RWPE2 (cell line): ENCODE measurements at regions not wholly inside any gene's neighbourhood (a gene's known extent, or its start where the extent isn't known, plus 50 kb on each side); places are given as distances from the start of the nearest gene placed in this dataset.
A peak's percentile ranks its signal among the peaks of the same experiment; 100 is the strongest.

ENCODE experiments used
- ATAC-seq: fragments of 200-7000 bp; cut with Tn5 transposase; 3 replicates; pipeline ENCODE4 v1.9.1; 2021; ENCODE audit warnings: low read depth
- DNase-seq: peaks from one replicate; pipeline ENCODE4 v3.0.0-alpha.2; 2020; ENCODE audit warnings: low spot score
- H3K27ac ChIP-seq: fragments of 450-650 bp; 2 replicates; pipeline ENCODE4 v1.5.1; 2017; ENCODE audit warnings: mild to moderate bottlenecking; ENCODE audit not compliant: poor library complexity, severe bottlenecking
- H3K27me3 ChIP-seq: fragments of 250-450 bp; sonication (Bioruptor Pico); 2 replicates; pipeline ENCODE4 v1.5.1; 2021; ENCODE audit warnings: mild to moderate bottlenecking, moderate library complexity; ENCODE audit not compliant: insufficient read depth, poor library complexity, severe bottlenecking
- H3K36me3 ChIP-seq: fragments of 250-450 bp; sonication (Bioruptor Pico); 2 replicates; pipeline ENCODE4 v1.5.1; 2020; ENCODE audit warnings: low read depth, mild to moderate bottlenecking, moderate library complexity
- H3K4me1 ChIP-seq: fragments of 250-450 bp; sonication (Bioruptor Pico); 2 replicates; pipeline ENCODE4 v1.5.1; 2021; ENCODE audit warnings: mild to moderate bottlenecking, moderate library complexity; ENCODE audit not compliant: insufficient read depth, poor library complexity, severe bottlenecking
- H3K4me3 ChIP-seq: fragments of 250-450 bp; sonication (Bioruptor Pico); 2 replicates; pipeline ENCODE4 v1.5.1; 2021; ENCODE audit warnings: mild to moderate bottlenecking, moderate library complexity; ENCODE audit not compliant: severe bottlenecking
- H3K9me3 ChIP-seq: fragments of 250-450 bp; sonication (Bioruptor Pico); 2 replicates; pipeline ENCODE4 v1.5.1; 2021; ENCODE audit warnings: mild to moderate bottlenecking, moderate library complexity; ENCODE audit not compliant: severe bottlenecking
- CTCF ChIP-seq: fragments of 450-650 bp; IDR thresholded peaks from one replicate; pipeline ENCODE4 v1.5.1; 2017; ENCODE audit warnings: mild to moderate bottlenecking, moderate library complexity; ENCODE audit not compliant: poor library complexity, severe bottlenecking

DNA sequence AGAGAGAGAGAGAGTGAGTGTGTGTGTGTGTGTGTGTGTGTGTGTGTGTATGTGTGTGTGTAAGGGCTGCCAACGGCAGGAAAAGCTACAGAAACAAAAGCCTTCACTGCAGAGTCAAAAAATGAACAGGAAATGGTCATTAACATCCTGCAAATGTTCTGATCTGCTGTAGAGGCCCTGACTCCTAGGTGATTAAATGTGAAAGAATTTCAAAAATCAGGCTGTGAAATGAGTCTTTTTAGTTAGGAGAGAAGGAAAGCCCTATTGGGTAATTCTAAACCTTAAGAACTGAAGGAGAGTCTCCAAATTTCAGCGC is 166.5 kb upstream of the MYLIP start:
- H3K36me3 ChIP-seq, result no peaks in the 10 kb centered on the region
- no peaks in the 10 kb centered on the region for H3K9me3 ChIP-seq
- ATAC-seq (peak; percentile 90), DNase-seq (no peak)
- no peak for TF ChIP-seq CTCF
- H3K4me3 ChIP-seq, result no peak overlapping the region
- H3K27ac ChIP-seq, result peak overlapping the region; percentile 70
- peaks cover 12% of the 10 kb centered on the region for H3K4me1 ChIP-seq
- H3K27me3 ChIP-seq, result no peaks in the 10 kb centered on the region

DNA sequence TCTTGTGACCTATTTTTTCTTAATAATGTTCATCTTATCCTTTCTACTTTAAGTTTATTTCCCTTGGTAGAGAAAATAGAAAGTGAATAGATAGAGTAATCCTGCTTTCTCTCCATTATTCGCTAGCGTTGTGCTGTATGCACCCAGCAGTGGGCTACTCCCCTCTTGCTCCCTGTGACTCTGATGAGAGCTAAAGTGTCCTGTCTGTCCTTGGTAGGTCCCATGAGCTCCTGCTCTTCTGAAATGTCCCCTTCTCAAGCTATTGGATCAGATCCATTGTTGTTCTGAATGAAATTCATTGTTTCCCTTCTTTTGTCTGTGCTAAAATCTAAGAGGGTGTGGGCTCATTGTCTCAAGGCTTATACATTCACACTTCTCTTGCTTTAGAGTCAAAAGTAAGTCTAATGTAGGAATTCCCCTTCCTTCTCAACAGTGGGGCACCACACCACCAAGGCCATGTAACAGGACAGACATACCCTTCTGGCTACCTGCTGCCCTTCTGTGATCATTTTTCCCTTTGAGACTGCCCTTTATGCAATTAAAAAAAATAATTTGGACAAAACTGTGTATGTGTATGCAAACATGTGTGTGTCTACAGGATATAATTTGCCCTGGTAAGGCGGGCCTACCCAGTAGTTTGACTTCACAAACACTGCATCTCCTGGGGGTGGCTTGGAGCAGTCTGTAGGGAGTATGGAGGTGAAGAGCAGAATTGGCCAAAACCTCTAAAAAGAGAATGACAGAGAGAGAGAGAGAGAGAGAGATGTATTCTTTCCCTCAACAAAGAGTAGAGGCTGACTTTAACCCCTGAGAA is 167.0 kb upstream of the MYLIP start:
- Histone ChIP-seq H3K27ac (peak overlapping the region; percentile 70), H3K4me1 (peaks cover 12% of the 10 kb centered on the region), H3K4me3 (no peak overlapping the region), H3K36me3 (no peaks in the 10 kb centered on the region), H3K9me3 (no peaks in the 10 kb centered on the region), H3K27me3 (no peaks in the 10 kb centered on the region)
- DNase-seq, result no peak
- ATAC-seq, result no peak; the same call in 2 of the 3 replicates
- TF ChIP-seq CTCF, result no peak

DNA sequence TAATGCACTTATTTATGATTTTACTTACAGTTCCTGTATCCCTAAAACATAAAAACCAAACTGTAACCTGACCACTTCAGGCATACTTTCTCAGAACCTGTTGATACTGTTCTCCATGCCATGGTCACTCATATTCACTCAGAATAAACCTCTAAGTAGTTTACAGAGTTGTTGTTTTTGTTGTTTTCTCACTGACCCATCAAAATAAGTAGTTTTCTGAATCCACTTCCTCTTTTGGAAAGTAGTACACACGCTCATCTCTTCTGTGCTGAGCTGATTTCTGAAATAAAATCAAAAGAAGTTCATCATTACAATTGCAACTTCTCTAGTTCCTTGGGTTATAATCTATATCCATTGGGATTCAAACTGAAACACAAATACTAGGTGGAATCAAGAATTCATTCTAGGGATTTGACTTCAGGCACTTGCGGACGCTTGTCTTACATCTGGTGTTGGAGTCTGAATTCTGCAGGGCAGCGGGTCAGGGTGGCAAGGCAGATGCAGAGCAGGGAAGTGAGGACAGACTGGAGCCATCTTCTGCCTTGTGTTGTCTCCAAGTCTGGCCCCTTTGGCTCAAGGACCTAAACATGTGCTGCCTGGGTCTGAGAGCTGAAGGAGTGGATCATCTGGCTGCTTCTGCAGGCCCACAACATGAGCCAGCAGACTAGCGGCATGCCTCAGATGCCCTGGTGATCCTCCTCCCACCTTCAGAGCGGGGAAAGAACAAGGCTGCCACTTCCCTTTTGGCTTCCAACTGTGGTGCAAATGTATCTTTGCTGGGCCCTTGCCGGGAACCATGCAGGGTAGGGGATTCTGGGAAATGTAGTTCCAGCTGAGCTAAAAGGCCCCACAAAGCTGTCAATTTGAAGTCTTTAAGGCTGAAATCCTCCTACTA is 167.9 kb upstream of the MYLIP start:
- Histone ChIP-seq H3K4me3 (no peak overlapping the region), H3K9me3 (no peaks in the 10 kb centered on the region), H3K27ac (peak overlapping the region; percentile 70), H3K27me3 (no peaks in the 10 kb centered on the region), H3K36me3 (no peaks in the 10 kb centered on the region), H3K4me1 (peaks cover 12% of the 10 kb centered on the region)
- ATAC-seq (no peak), DNase-seq (no peak)
- no peak for TF ChIP-seq CTCF

GRCh38 chr6:15957655-15958169 is 171.2 kb upstream of the MYLIP start:
- H3K4me1 ChIP-seq, result peaks cover 9% of the 10 kb centered on the region
- ATAC-seq (no peak), DNase-seq (no peak)
- no peaks in the 10 kb centered on the region for H3K27me3 ChIP-seq
- no peaks in the 10 kb centered on the region for H3K9me3 ChIP-seq
- TF ChIP-seq CTCF, result no peak
- no peak overlapping the region for H3K4me3 ChIP-seq
- H3K27ac ChIP-seq, result no peak overlapping the region
- H3K36me3 ChIP-seq, result no peaks in the 10 kb centered on the region
